ENCODE measurements at regions not wholly inside any gene's neighbourhood (a gene's known extent, or its start where the extent isn't known, plus 50 kb on each side); places are given as distances from the start of the nearest gene placed in this dataset.

- DNase-seq (ENCODE audit: low read depth in 4 of 4, low spot score in 3 of 4): no peak
Measured at GRCh38 chr4:28341784-28342183, 1481.1 kb downstream of the STIM2 start.

- no peak for DNase-seq (ENCODE audit: low read depth in 4 of 4, low spot score in 3 of 4)
Measured at GRCh38 chr4:28350485-28350884, 1489.8 kb downstream of the STIM2 start.

GRCh38 chr4:28351102-28351501, 1490.5 kb downstream of the STIM2 start:
- DNase-seq (ENCODE audit: low read depth in 4 of 4, low spot score in 3 of 4): no peak

GRCh38 chr4:28351826-28352225, 1491.2 kb downstream of the STIM2 start:
- DNase-seq (ENCODE audit: low read depth in 4 of 4, low spot score in 3 of 4): no peak

GRCh38 chr4:28354880-28355656, 1494.4 kb downstream of the STIM2 start:
- no peak for DNase-seq (ENCODE audit: low read depth in 4 of 4, low spot score in 3 of 4)

GRCh38 chr4:28357990-28358389, 1497.3 kb downstream of the STIM2 start:
- no peak for DNase-seq (ENCODE audit: low read depth in 4 of 4, low spot score in 3 of 4)

GRCh38 chr4:28358606-28359005, 1498.0 kb downstream of the STIM2 start:
- DNase-seq (ENCODE audit: low read depth in 4 of 4, low spot score in 3 of 4): no peak

GRCh38 chr4:28360681-28361080, 1500.0 kb downstream of the STIM2 start:
- DNase-seq (ENCODE audit: low read depth in 4 of 4, low spot score in 3 of 4): no peak

- DNase-seq (ENCODE audit: low read depth in 4 of 4, low spot score in 3 of 4): no peak
Measured at GRCh38 chr4:28362169-28362568, 1501.5 kb downstream of the STIM2 start.

- DNase-seq (ENCODE audit: low read depth in 4 of 4, low spot score in 3 of 4): no peak
Measured at GRCh38 chr4:28369499-28369898, 1508.9 kb downstream of the STIM2 start.

- DNase-seq (ENCODE audit: low read depth in 4 of 4, low spot score in 3 of 4): no peak
Measured at GRCh38 chr4:28373191-28373590, 1512.5 kb downstream of the STIM2 start.

GRCh38 chr4:28373601-28374000, 1513.0 kb downstream of the STIM2 start:
- DNase-seq (ENCODE audit: low read depth in 4 of 4, low spot score in 3 of 4): no peak

GRCh38 chr4:28378109-28378830, 1517.6 kb downstream of the STIM2 start:
- no peak for DNase-seq (ENCODE audit: low read depth in 4 of 4, low spot score in 3 of 4)

GRCh38 chr4:28385801-28386200, 1525.2 kb downstream of the STIM2 start:
- DNase-seq (ENCODE audit: low read depth in 4 of 4, low spot score in 3 of 4): no peak

GRCh38 chr4:28386776-28387175, 1526.1 kb downstream of the STIM2 start:
- DNase-seq (ENCODE audit: low read depth in 4 of 4, low spot score in 3 of 4): no peak

- DNase-seq (ENCODE audit: low read depth in 4 of 4, low spot score in 3 of 4): no peak
Measured at GRCh38 chr4:28388471-28388870, 1527.8 kb downstream of the STIM2 start.

GRCh38 chr4:28391877-28392276, 1531.2 kb downstream of the STIM2 start:
- DNase-seq (ENCODE audit: low read depth in 4 of 4, low spot score in 3 of 4): no peak

GRCh38 chr4:28402751-28403150, 1542.1 kb downstream of the STIM2 start:
- no peak for DNase-seq (ENCODE audit: low read depth in 4 of 4, low spot score in 3 of 4)

- no peak for DNase-seq (ENCODE audit: low read depth in 4 of 4, low spot score in 3 of 4)
Measured at GRCh38 chr4:28421221-28421620, 1560.6 kb downstream of the STIM2 start.

- no peak for DNase-seq (ENCODE audit: low read depth in 4 of 4, low spot score in 3 of 4)
Measured at GRCh38 chr4:28426251-28426650, 1565.6 kb downstream of the STIM2 start.

GRCh38 chr4:28427306-28428085, 1566.9 kb downstream of the STIM2 start:
- DNase-seq (ENCODE audit: low read depth in 4 of 4, low spot score in 3 of 4): no peak
